AG08395 (cell line): ENCODE measurements at regions not wholly inside any gene's neighbourhood (a gene's known extent, or its start where the extent isn't known, plus 50 kb on each side); places are given as distances from the start of the nearest gene placed in this dataset.

ENCODE experiments used
- DNase-seq: peaks from one replicate; pipeline ENCODE4 v3.0.0; 2012; ENCODE audit warnings: mixed read lengths, low spot score

GRCh38 chr7:7051206-7051877 is 131.0 kb upstream of the C1GALT1 start:
- DNase-seq: peak; percentile 7

- no peak for DNase-seq
Measured at GRCh38 chr7:7054252-7054830, 128.0 kb upstream of the C1GALT1 start.

- DNase-seq: no peak
Measured at GRCh38 chr7:7060828-7061599, 121.3 kb upstream of the C1GALT1 start.

- DNase-seq: no peak
Measured at GRCh38 chr7:7077945-7078344, 104.4 kb upstream of the C1GALT1 start.

- no peak for DNase-seq
Measured at GRCh38 chr7:7080802-7081201, 101.5 kb upstream of the C1GALT1 start.

GRCh38 chr7:7090460-7090859 is 91.9 kb upstream of the C1GALT1 start:
- DNase-seq: no peak

- DNase-seq: no peak
Measured at GRCh38 chr7:7098280-7098818, 84.0 kb upstream of the C1GALT1 start.

- peak; percentile 87 for DNase-seq
Measured at GRCh38 chr7:7099584-7100014, 82.7 kb upstream of the C1GALT1 start.

GRCh38 chr7:7100432-7100849 is 81.9 kb upstream of the C1GALT1 start:
- DNase-seq: no peak

GRCh38 chr7:7102906-7103305 is 79.4 kb upstream of the C1GALT1 start:
- no peak for DNase-seq

GRCh38 chr7:7103343-7104313 is 78.7 kb upstream of the C1GALT1 start:
- DNase-seq: peak; percentile 70

- no peak for DNase-seq
Measured at GRCh38 chr7:7104314-7104698, 78.0 kb upstream of the C1GALT1 start.

GRCh38 chr7:7104971-7105370 is 77.4 kb upstream of the C1GALT1 start:
- no peak for DNase-seq

GRCh38 chr7:7105800-7106582 is 76.4 kb upstream of the C1GALT1 start:
- DNase-seq: no peak

GRCh38 chr7:7108931-7109330 is 73.4 kb upstream of the C1GALT1 start:
- DNase-seq: no peak

GRCh38 chr7:7109934-7110333 is 72.4 kb upstream of the C1GALT1 start:
- no peak for DNase-seq

- DNase-seq: peak; percentile 5
Measured at GRCh38 chr7:7110706-7111105, 71.6 kb upstream of the C1GALT1 start.

- no peak for DNase-seq
Measured at GRCh38 chr7:7112868-7113267, 69.5 kb upstream of the C1GALT1 start.

- no peak for DNase-seq
Measured at GRCh38 chr7:7114575-7115291, 67.6 kb upstream of the C1GALT1 start.

- DNase-seq: no peak
Measured at GRCh38 chr7:7117935-7118586, 64.3 kb upstream of the C1GALT1 start.
